Activated CD8-positive, alpha-beta memory T cell treated with anti-CD3 and anti-CD28 coated beads, Interleukin-2, amount 10 ng/mL, durations not matched to agents 7 days and 5 days (primary cell): ENCODE measurements at regions not wholly inside any gene's neighbourhood (a gene's known extent, or its start where the extent isn't known, plus 50 kb on each side); places are given as distances from the start of the nearest gene placed in this dataset.
"Not testable (repeated sequence)": the region's sequence is repeated elsewhere in the genome, so short reads cannot be mapped to it uniquely, and the experiment has no call there.

ENCODE experiments used
- ATAC-seq: fragments of 150-1000 bp; cut with Tn5 transposase; one replicate; pipeline ENCODE4 v1.10.0; 2021; ENCODE audit warnings: moderate library complexity
- CTCF ChIA-PET: fragments of 350-600 bp; sonication (Branson Sonifier 250); formaldehyde crosslinking; loops from one replicate; lab custom pipeline; 2021; ENCODE audit warnings: antibody characterized with exemption; lab: Charles Lee
- DNase-seq: peaks from one replicate; pipeline ENCODE4 v3.0.0-alpha.2; 2020
- H3K27ac Mint-ChIP-seq: one replicate; pipeline ENCODE4 v1.8.0; 2021; ENCODE audit warnings: mild to moderate bottlenecking, mixed read lengths
- H3K27me3 Mint-ChIP-seq: one replicate; pipeline ENCODE4 v1.8.0; 2021; ENCODE audit warnings: mixed read lengths
- H3K36me3 Mint-ChIP-seq: one replicate; pipeline ENCODE4 v1.8.0; 2021; ENCODE audit warnings: mild to moderate bottlenecking, mixed read lengths
- H3K4me1 Mint-ChIP-seq: one replicate; pipeline ENCODE4 v1.8.0; 2021; ENCODE audit warnings: mixed read lengths
- H3K4me3 Mint-ChIP-seq: one replicate; pipeline ENCODE4 v1.8.0; 2021; ENCODE audit warnings: mild to moderate bottlenecking, moderate library complexity, mixed read lengths
- H3K9me3 Mint-ChIP-seq: one replicate; pipeline ENCODE4 v1.8.0; 2022; ENCODE audit warnings: low read depth, mixed read lengths

DNA sequence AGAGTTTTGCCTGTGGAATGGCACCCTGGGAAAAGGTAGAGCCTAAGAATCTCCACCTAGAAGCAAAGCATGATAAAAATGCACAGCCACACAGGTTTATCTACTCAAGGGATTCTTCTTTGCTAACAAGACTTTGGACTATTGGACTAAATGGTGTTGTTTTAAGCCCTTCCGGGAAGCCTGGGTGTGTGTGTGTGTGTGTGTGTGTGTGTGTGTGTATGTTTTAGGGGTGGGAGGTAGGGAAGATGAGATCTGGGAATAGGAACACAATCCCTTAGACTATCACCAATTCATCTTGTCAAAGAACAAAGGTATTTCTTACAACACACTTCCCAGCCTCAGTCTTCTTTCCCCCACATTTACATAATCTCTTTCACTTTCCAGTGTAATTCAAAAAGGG, 327.5 kb upstream of the FGF16 start:
- H3K27me3 Mint-ChIP-seq: no peaks in the 10 kb centered on the region
- DNase-seq (no peak), ATAC-seq (no peak)
- peaks cover 2% of the 10 kb centered on the region for H3K9me3 Mint-ChIP-seq
- H3K4me1 Mint-ChIP-seq: no peaks in the 10 kb centered on the region
- no peak overlapping the region for H3K4me3 Mint-ChIP-seq
- CTCF ChIA-PET: no interaction called here
- H3K27ac Mint-ChIP-seq: no peak overlapping the region
- H3K36me3 Mint-ChIP-seq: no peaks in the 10 kb centered on the region

- H3K27ac Mint-ChIP-seq, H3K27me3 Mint-ChIP-seq, CTCF ChIA-PET, H3K4me1 Mint-ChIP-seq, H3K4me3 Mint-ChIP-seq, ATAC-seq, H3K36me3 Mint-ChIP-seq, H3K9me3 Mint-ChIP-seq, DNase-seq: not testable (repeated sequence)
Observed at GRCh38 chrX:77123917-77124316, 323.3 kb upstream of the FGF16 start.

GRCh38 chrX:77127571-77127970, 319.6 kb upstream of the FGF16 start:
- ATAC-seq, H3K27ac Mint-ChIP-seq, H3K27me3 Mint-ChIP-seq, H3K36me3 Mint-ChIP-seq, H3K9me3 Mint-ChIP-seq, DNase-seq, CTCF ChIA-PET, H3K4me3 Mint-ChIP-seq, H3K4me1 Mint-ChIP-seq: not testable (repeated sequence)

GRCh38 chrX:77143907-77144306, 303.3 kb upstream of the FGF16 start:
- Mint-ChIP-seq H3K27me3 (no peaks in the 10 kb centered on the region), H3K36me3 (no peaks in the 10 kb centered on the region), H3K4me1 (no peaks in the 10 kb centered on the region), H3K9me3 (no peaks in the 10 kb centered on the region), H3K27ac (no peak overlapping the region), H3K4me3 (no peak overlapping the region)
- CTCF ChIA-PET: no interaction called here
- ATAC-seq (no peak), DNase-seq (no peak)

DNA sequence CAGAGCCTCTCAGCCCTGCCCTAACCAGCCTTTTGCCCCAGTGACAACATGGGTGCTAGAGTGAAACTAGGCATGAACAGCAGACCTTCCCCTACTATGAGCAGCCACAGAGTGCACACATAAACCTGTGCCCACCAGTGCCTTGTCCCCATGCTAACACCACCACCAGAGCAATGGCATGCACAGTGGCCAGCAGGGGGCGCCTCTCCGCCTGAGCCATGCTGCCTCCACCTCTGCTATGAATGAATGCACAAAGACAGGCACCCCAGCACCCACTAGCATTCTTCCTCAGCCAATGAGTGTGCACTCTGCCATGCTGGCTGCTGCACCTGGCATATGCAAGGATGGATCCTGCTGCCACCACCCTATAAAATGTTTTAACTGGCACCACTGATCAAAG, 286.9 kb upstream of the FGF16 start:
- peaks cover 3% of the 10 kb centered on the region for H3K9me3 Mint-ChIP-seq
- no peaks in the 10 kb centered on the region for H3K4me1 Mint-ChIP-seq
- ATAC-seq: no peak
- H3K36me3 Mint-ChIP-seq: no peaks in the 10 kb centered on the region
- no peak for DNase-seq
- CTCF ChIA-PET: no interaction called here
- no peak overlapping the region for H3K4me3 Mint-ChIP-seq
- H3K27me3 Mint-ChIP-seq: no peaks in the 10 kb centered on the region
- no peak overlapping the region for H3K27ac Mint-ChIP-seq

GRCh38 chrX:77162777-77163176, 284.4 kb upstream of the FGF16 start:
- no peak overlapping the region for H3K27ac Mint-ChIP-seq
- DNase-seq: no peak
- H3K4me3 Mint-ChIP-seq: no peak overlapping the region
- no peaks in the 10 kb centered on the region for H3K36me3 Mint-ChIP-seq
- H3K4me1 Mint-ChIP-seq: no peaks in the 10 kb centered on the region
- CTCF ChIA-PET: no interaction called here
- no peaks in the 10 kb centered on the region for H3K27me3 Mint-ChIP-seq
- no peak for ATAC-seq
- no peaks in the 10 kb centered on the region for H3K9me3 Mint-ChIP-seq

GRCh38 chrX:77167993-77168392, 279.2 kb upstream of the FGF16 start:
- Mint-ChIP-seq H3K4me3 (no peak overlapping the region), H3K36me3 (no peaks in the 10 kb centered on the region), H3K4me1 (no peaks in the 10 kb centered on the region), H3K27ac (no peak overlapping the region), H3K27me3 (no peaks in the 10 kb centered on the region), H3K9me3 (no peaks in the 10 kb centered on the region)
- CTCF ChIA-PET: no interaction called here
- ATAC-seq (no peak), DNase-seq (no peak)

- no peak for ATAC-seq
- Mint-ChIP-seq H3K4me3 (no peak overlapping the region), H3K36me3 (no peaks in the 10 kb centered on the region), H3K27ac (no peak overlapping the region), H3K27me3 (no peaks in the 10 kb centered on the region), H3K4me1 (no peaks in the 10 kb centered on the region), H3K9me3 (no peaks in the 10 kb centered on the region)
- no peak for DNase-seq
- CTCF ChIA-PET: no interaction called here
Observed at GRCh38 chrX:77174680-77175519, 272.3 kb upstream of the FGF16 start.

DNA sequence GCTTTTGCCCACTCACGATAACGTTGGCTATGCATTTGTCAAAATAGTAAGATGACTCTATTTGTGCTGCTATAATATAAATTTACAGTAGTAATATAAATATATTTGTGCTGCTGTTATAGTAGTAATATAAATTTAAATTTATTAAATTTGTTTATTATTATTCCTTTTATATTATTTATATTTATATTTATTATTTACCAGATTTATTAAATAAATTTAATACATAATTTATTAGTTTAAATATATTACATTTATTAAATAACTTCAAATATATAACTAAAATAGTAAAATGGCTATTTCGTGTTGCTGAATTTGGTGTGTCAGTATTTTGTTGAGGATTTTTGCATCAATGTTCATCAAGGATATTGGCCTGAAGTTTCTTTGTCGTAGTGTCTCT, 246.5 kb upstream of the FGF16 start:
- Mint-ChIP-seq H3K27ac (no peak overlapping the region), H3K9me3 (no peaks in the 10 kb centered on the region), H3K4me3 (no peak overlapping the region), H3K27me3 (no peaks in the 10 kb centered on the region), H3K36me3 (no peaks in the 10 kb centered on the region), H3K4me1 (no peaks in the 10 kb centered on the region)
- ATAC-seq (no peak), DNase-seq (no peak)
- CTCF ChIA-PET: no interaction called here

- DNase-seq (no peak), ATAC-seq (no peak)
- no peaks in the 10 kb centered on the region for H3K36me3 Mint-ChIP-seq
- H3K27ac Mint-ChIP-seq: no peak overlapping the region
- CTCF ChIA-PET: no interaction called here
- H3K27me3 Mint-ChIP-seq: no peaks in the 10 kb centered on the region
- H3K4me3 Mint-ChIP-seq: no peak overlapping the region
- no peaks in the 10 kb centered on the region for H3K4me1 Mint-ChIP-seq
- H3K9me3 Mint-ChIP-seq: no peaks in the 10 kb centered on the region
Observed at GRCh38 chrX:77223046-77223445, 224.1 kb upstream of the FGF16 start.

- CTCF ChIA-PET: no interaction called here
- H3K27me3 Mint-ChIP-seq: no peaks in the 10 kb centered on the region
- H3K4me1 Mint-ChIP-seq: no peaks in the 10 kb centered on the region
- DNase-seq: no peak
- H3K36me3 Mint-ChIP-seq: no peaks in the 10 kb centered on the region
- no peak overlapping the region for H3K27ac Mint-ChIP-seq
- ATAC-seq: no peak
- H3K4me3 Mint-ChIP-seq: no peak overlapping the region
- peaks cover 14% of the 10 kb centered on the region for H3K9me3 Mint-ChIP-seq
Observed at GRCh38 chrX:77264490-77264889, 182.7 kb upstream of the FGF16 start.

DNA sequence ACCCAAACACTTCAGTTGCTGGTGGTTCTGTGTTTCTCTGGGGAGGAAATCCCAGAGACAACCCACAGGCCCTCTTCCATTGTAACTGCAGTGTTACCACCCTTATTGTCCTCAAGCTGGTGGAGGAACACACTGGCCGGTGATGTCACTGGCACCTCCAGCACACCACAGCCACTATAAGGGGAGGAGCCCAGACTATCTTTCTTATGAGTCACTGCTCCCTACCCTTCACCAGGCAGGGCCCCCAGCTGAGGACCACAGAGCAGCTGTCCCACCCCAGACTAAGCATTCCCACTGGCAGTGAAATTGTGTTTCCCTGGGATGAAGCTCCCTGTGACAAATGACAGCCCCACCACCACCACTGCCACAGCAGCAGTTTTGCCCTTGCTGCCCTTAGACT, 171.8 kb upstream of the FGF16 start:
- no peak for ATAC-seq
- H3K4me1 Mint-ChIP-seq: no peaks in the 10 kb centered on the region
- CTCF ChIA-PET: no interaction called here

GRCh38 chrX:77276742-77277141, 170.4 kb upstream of the FGF16 start:
- Mint-ChIP-seq H3K27ac (no peak overlapping the region), H3K4me3 (no peak overlapping the region), H3K27me3 (no peaks in the 10 kb centered on the region), H3K9me3 (peaks cover 4% of the 10 kb centered on the region), H3K36me3 (no peaks in the 10 kb centered on the region), H3K4me1 (no peaks in the 10 kb centered on the region)
- DNase-seq (no peak), ATAC-seq (no peak)
- CTCF ChIA-PET: no interaction called here

More for the DNA sequence above, 171.8 kb upstream of the FGF16 start:
- Mint-ChIP-seq H3K4me3 (no peak overlapping the region), H3K27me3 (no peaks in the 10 kb centered on the region), H3K9me3 (peaks cover 2% of the 10 kb centered on the region), H3K27ac (no peak overlapping the region), H3K36me3 (no peaks in the 10 kb centered on the region)
- no peak for DNase-seq

DNA sequence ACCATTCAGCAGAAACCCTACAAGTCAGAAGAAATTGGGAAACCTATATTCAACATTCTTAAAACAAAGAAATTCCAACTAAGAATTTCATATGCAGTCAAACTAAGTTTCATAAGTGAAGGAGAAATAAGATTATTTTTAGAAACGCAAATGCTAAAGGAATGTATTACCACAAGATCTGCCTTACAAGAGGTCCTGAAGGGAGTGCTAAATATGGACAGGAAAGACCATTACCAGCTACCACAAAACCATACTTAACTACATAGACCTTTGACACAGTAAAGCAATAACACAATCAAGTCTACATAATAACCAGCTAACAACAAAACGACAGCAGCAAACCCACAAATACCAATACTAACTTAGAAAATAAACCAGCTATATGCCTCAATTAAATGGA, 169.3 kb upstream of the FGF16 start:
- H3K36me3 Mint-ChIP-seq: no peaks in the 10 kb centered on the region
- H3K4me3 Mint-ChIP-seq: no peak overlapping the region
- CTCF ChIA-PET: no interaction called here
- no peak for ATAC-seq
- DNase-seq: no peak
- peaks cover 4% of the 10 kb centered on the region for H3K9me3 Mint-ChIP-seq
- no peaks in the 10 kb centered on the region for H3K4me1 Mint-ChIP-seq
- H3K27me3 Mint-ChIP-seq: no peaks in the 10 kb centered on the region
- no peak overlapping the region for H3K27ac Mint-ChIP-seq
